NOMO-1 (cell line): ENCODE measurements at regions not wholly inside any gene's neighbourhood (a gene's known extent, or its start where the extent isn't known, plus 50 kb on each side); places are given as distances from the start of the nearest gene placed in this dataset.
"Not testable (repeated sequence)": the region's sequence is repeated elsewhere in the genome, so short reads cannot be mapped to it uniquely, and the experiment has no call there.

ENCODE experiments used
- DNase-seq, 2 experiments: peaks; one replicate each; lab custom pipeline; 2025; ENCODE audit not compliant: unreplicated experiment in 2 of 2; lab: John Stamatoyannopoulos, UW

DNA sequence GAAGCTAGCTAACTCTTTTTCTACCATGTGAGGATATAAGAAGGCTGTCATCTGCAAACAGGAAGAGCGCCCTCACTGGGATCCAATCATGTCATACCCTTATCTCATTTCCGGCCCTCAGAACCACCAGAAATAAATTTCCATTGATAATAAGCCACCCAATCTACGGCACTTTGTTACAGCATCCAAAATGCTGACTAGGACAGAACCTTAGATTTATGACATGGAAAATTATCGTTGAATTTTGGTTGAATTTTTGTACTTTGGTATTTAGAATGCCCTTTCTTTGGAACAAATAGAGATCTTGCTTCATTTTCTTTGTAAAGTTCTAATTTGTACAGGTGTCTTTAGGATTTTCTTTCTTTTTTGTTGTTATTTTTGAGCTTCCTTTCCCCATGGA, 53.3 kb upstream of the CYLC2 start:
- no peak for DNase-seq

GRCh38 chr9:102922526-102922925, 72.6 kb upstream of the CYLC2 start:
- DNase-seq: peak in 1 of 2 experiments; percentile 44

DNA sequence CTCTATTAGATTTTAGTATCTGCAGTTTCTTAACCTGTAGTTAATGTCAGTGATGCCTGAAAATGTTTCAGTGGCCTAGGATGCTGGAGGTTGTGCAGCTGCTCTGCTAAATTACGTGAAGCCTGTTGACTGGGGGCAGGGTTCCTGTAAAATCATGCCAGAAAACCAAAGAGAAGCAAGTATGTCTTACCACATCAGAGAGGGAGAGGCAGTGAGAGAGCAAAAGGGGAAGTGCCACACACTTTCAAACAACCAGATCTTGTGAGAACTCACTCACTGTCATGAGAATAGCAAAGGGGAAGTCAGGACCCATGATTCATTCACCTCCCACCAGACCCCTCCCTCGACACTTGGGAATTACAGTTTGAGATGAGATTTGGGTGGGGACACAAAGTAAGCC, 83.9 kb upstream of the CYLC2 start:
- no peak for DNase-seq

DNA sequence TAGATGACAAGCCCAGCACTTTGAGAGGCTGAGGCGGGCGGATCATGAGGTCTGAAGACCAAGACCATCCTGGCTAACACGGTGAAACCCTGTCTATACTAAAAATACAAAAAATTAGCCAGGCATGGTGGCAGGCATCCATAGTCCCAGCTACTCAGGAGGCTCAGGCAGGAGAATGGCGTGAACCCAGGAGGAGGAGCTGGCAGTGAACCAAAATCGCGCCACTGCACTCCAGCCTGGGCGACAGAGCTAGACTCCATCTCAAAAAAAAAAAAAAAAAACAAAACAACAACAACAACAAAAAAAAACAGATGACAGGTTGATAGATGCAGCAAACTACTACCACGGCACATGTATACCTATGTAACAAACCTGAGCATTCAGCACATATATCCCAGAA, 89.3 kb upstream of the CYLC2 start:
- DNase-seq: not testable (repeated sequence)

DNA sequence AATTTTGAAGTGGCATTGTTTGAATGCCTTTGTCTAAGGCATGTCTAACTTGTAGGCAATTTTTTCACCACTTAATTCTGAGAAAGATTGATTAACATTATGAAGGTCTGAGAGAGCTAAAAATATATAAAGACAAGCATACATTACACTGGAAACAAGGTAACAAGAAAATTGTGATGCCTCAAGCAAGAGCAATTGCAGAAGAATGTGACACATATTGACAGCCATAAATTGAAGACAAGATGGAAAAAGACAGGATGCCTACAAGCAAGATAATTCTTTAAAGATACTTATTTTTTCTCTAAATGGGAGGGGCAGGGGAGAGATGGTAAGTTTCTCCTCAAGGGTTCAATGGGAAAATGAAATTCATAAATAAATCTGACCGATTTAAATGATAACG, 103.1 kb upstream of the CYLC2 start:
- no peak for DNase-seq

GRCh38 chr9:102888747-102889146, 106.4 kb upstream of the CYLC2 start:
- not testable (repeated sequence) for DNase-seq

GRCh38 chr9:102875687-102876086, 119.4 kb upstream of the CYLC2 start:
- no peak for DNase-seq

DNA sequence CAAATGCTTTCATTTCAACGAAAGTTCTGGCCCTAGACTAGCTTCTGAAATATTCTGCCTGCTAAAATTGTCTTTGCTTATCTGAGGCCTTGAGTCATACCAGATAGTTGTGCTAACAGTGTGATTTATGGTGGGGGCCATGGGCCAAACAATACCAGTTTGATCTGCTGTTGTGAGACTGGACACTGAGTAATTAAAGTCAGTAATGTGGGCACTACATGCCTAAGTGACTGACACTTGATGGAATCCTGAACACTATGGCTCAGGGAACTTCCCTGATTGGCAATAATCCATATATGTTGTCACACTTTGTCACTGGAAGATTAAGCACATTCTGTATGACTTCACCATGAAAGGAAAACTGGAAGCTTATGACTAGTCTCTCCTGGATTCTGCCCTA, 127.6 kb upstream of the CYLC2 start:
- DNase-seq: no peak

- no peak for DNase-seq
Observed at GRCh38 chr9:102862478-102862877, 132.7 kb upstream of the CYLC2 start.

GRCh38 chr9:102855641-102856040, 139.5 kb upstream of the CYLC2 start:
- no peak for DNase-seq

DNA sequence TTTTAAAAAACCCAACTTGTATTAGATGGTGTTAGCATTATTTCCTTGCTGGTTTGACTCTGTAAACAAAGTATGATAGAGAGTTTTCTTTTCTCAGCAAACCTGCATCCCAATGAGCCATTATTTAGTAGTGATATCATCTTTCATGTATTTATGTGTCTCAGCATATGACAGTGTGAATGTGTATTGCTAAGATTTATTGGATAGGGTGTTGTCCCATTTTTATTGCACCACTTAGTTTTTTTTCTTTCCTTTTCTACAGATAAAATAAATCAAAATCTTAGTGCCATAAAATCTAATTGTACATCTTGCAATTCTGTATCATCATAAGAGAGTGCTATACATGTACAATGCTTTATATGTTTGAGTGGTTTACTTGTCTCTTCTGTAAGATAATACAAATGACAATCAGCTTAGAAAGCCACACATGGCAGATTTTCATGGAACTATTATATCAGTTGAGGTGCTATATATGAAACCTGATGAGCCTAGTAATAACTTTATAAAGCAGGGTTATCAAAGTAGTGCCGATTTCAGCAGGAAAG, 149.2 kb upstream of the CYLC2 start:
- DNase-seq: no peak

DNA sequence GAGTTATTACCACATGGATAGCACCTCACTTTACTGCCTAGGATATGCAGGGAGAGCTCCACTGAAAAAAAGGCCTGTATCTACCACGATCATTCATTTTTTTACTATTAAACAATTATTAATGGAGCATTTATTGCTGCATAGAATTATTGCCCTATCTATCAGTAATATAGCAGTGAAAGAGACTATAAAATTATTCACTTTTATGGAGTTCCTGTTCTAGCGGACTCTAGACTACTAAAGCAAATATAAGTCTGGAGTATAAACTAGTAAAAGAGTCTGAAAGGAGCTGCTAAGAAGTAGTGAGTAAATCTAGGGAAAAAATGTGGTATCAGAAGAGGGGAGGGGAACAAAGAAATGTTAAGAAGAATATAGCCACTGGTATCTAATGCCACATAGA, 150.4 kb upstream of the CYLC2 start:
- no peak for DNase-seq

DNA sequence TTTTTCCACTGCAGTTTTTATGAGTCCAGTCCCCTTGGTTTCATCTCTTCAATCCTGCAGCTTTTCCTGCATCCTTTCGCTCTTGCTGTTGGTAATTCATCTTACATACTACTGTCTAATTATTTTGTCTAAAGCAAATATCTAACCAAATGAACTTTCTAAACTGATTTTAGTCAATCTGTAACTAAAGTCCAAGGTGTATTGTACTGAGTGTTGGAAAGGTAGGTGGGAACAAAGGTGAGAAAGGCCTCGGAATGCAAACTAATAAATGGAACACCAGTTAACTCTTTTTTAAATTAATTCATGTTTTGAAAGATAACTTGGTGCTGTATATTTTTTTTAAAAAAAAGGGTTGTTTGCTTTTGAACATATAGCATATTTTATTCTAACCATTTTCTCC, 152.7 kb upstream of the CYLC2 start:
- DNase-seq: no peak

DNA sequence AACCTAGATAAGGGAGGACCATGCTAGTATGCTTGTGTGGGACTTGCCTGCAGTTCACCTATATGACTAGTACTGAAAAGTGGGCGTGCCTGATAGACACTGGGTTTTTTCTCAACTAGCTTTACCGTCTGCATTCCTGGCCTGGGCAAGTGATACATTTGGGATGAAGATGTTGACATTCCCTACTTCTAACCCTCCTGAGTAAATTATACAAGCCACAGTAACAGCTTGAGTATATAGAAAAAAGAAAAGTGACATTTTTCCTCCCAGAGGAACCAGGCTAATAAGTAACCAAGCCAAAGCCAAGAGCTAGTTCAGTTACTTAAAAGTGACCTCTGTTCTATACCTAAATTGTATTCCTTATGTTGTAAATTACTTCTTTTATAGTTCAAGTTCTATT, 153.8 kb upstream of the CYLC2 start:
- no peak for DNase-seq

DNA sequence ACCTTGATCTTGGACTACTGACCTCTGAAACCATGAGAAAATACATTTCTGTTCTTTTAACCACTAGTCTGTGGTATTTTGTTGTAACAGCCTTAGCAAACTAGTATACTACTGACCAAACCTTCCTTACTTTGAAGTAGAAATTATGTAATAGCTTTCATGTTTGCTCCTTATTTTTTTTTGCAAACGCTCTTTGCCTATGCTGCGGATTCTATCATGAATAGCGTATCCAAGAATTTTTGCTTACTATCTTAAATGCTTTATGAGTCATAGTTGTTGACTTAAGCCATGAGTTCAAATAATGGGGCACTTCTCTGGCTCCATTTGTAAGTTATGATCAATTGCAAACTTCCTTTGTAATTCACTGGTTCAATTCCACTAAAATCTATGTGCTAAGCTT, 154.8 kb upstream of the CYLC2 start:
- DNase-seq: no peak

DNA sequence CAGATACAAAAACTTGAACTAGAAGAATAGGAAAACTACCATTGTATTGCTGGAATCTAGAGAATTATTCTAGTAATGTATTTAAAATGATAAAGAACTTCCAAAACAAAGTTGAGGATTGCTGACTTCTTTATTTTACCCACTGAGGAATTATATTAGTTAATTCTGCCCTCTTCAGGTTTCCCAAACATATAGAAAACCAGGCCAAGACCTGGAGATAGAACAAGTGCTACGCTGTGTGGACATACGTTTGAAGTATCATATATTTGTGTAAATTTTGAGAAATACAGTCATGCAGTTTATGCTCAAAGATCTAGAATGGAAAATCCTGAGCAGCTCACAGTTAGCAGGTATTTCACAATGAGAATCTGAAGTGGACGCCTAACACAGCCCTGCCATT, 162.3 kb upstream of the CYLC2 start:
- no peak for DNase-seq

DNA sequence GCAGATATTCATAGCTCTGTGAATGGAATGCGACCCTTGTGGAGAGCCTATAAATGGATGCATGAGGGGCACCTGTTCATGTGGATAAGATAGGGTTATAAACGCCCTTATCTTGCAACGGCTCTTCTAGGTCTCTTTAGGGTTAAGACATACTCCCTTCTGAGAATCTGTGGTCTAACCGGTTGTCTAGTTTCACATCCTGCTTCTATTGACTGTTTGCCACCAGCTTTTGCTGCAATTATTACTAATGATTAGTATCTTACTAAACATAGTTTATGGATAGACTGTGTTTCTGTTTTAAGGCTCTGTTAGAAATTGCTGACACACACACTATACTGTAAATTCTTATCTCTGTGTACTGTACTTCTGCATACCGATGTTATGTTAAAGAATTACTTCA, 198.9 kb upstream of the CYLC2 start:
- DNase-seq: peak; percentile 16 to 71

DNA sequence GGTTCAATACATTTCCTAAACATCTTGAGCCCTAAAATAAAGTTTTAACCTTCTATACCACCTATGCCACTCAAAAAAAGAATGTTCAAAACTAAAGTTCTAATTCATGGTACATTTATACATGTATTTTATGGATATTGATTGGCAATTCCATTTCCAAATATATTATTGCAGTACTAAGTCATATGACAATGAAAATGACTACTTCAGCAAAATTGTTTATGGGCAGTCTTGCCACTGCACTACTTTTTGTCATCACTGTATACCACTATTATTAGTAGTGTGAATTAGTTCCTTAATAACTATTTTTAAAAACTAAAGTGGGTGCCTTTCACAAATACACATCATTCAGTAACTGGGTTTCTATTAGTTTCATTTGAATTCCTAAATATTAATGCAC, 199.6 kb upstream of the CYLC2 start:
- no peak for DNase-seq

DNA sequence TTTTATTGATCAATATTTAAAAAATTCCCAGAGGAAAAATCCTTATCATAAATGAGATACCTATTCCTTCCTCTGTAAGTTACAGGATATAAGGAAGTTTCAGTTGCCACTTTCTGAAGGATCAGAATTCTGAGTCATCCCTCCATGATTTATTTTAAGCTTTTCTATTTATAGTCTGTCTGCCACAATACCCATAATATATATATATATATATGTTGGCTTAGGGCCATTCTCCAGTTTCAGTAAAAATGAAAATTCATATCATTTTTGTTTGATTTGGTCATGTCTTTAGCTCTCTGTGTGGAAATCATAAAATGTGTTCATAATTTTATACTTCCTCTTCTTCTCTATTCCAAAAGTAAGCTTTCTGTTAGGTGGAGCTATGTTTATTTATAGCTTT, 215.8 kb upstream of the CYLC2 start:
- DNase-seq: peak in 1 of 2 experiments; percentile 2

- no peak for DNase-seq
Observed at GRCh38 chr9:102778746-102779145, 216.4 kb upstream of the CYLC2 start.

DNA sequence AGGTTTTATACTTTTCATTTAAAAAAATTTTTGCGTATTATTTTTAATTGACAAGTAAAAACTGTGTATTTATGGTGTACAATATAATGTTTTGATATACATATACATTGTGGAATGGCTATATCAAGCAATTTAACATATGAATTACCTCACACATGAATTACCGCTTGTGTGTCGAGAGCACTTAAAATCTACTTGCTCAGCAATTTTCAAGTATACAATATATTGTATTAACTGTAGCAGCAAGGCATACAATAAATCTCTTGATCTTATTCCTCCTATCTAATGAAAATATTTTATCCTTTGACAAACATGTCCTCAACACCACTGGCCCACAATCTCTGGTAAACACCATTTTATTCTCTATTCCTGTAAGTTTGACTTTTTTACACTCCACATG, 224.4 kb upstream of the CYLC2 start:
- no peak for DNase-seq

DNA sequence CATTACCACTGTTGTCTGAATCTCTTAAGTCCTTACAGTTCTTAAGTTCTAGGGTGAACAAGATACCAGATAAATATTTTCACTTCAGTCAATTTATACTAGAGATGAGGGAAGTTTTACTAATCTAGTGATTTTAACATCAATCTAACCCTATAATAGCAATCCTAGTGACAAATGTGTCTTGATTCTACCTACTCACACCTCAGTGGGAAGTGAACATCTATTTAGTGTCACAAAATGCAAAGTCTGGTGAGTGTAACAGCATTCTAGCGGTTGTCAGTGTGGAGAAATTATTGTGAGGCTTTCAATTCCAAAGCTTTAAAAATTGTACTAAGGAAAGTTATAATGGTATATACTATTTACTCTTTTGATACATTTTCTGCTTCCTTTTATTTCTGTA, 225.8 kb upstream of the CYLC2 start:
- DNase-seq: no peak

DNA sequence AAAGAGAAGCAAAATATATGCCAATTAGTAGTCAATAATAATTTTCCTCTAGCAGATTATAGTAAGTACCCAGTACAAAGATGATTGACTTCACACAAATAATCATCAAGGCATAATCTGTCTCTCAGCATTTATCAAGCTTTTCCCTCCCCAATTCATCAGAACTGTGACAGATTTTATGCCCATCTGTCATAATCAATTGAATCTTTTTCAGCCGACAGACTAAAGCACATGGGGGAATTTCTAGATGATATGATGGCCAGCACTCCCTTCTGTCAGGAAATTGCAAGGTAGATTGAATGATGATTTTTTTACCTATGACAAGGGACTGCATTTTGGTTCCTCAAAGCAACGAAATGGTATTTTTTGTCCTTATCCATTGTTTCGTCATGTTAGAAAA, 227.1 kb upstream of the CYLC2 start:
- DNase-seq: no peak

DNA sequence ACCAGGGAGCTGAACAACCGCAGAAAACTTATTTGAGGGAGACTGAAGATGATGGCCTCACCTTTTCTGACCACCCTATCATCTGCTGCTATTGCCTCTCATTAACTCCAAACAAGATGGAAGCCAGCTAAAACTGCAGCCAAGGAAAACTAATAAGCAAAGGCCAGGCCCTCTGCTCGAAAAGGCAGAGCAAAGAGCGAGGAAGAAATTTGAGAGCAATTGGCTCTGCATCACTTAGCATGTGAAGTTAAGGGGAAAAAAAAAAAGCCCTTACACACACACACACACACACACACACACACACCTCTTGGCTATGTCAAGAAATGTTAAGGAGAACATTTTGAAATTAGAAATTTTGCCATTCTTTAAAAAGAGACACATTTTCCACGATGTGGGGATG, 228.1 kb upstream of the CYLC2 start:
- no peak for DNase-seq
